ENCODE measurements at regions not wholly inside any gene's neighbourhood (a gene's known extent, or its start where the extent isn't known, plus 50 kb on each side); places are given as distances from the start of the nearest gene placed in this dataset.

GRCh38 chr18:22860807-22861206, 72.3 kb upstream of the RBBP8 start:
- Histone ChIP-seq H3K27me3 (ENCODE audit: control insufficient read depth in 3 of 3, insufficient read depth in 3 of 3, low read length in 3 of 3) (no peaks in the 10 kb centered on the region), H3K9me3 (ENCODE audit: control insufficient read depth in 2 of 2, insufficient read depth in 1 of 2, low read depth in 1 of 2, low read length in 1 of 2) (no peaks in the 10 kb centered on the region), H3K36me3 (ENCODE audit: control insufficient read depth in 3 of 3, insufficient read depth in 2 of 3, low read depth in 1 of 3, low read length in 3 of 3) (no peaks in the 10 kb centered on the region), H3K4me3 (ENCODE audit: low read depth in 1 of 3, low read length in 3 of 3) (no peak overlapping the region), H3K27ac (ENCODE audit: low read depth in 1 of 3, low read length in 2 of 3) (no peak overlapping the region), H3K4me1 (ENCODE audit: control insufficient read depth in 3 of 3, insufficient read depth in 2 of 3, low read depth in 1 of 3, low read length in 2 of 3) (peaks cover 0 to 3% (median 0%) of the 10 kb centered on the region in 3 donors)
- DNase-seq (no peak), FAIRE-seq (no peak)
- WGBS, 3 donors: 88 to 90% (median 89%) methylated on average over 3 of the region's 3 CpGs

GRCh38 chr18:22865354-22866116, 67.6 kb upstream of the RBBP8 start:
- peak overlapping the region in 1 of 3 donors; percentile 23 for H3K4me3 ChIP-seq (ENCODE audit: low read depth in 1 of 3, low read length in 3 of 3)

GRCh38 chr18:22868831-22869230, 64.3 kb upstream of the RBBP8 start:
- Histone ChIP-seq H3K4me3 (ENCODE audit: low read depth in 1 of 3, low read length in 3 of 3) (no peak overlapping the region), H3K36me3 (ENCODE audit: control insufficient read depth in 3 of 3, insufficient read depth in 2 of 3, low read depth in 1 of 3, low read length in 3 of 3) (no peaks in the 10 kb centered on the region), H3K27me3 (ENCODE audit: control insufficient read depth in 3 of 3, insufficient read depth in 3 of 3, low read length in 3 of 3) (no peaks in the 10 kb centered on the region), H3K9me3 (ENCODE audit: control insufficient read depth in 2 of 2, insufficient read depth in 1 of 2, low read depth in 1 of 2, low read length in 1 of 2) (no peaks in the 10 kb centered on the region), H3K4me1 (ENCODE audit: control insufficient read depth in 3 of 3, insufficient read depth in 2 of 3, low read depth in 1 of 3, low read length in 2 of 3) (peaks cover 0 to 16% (median 5%) of the 10 kb centered on the region in 3 donors), H3K27ac (ENCODE audit: low read depth in 1 of 3, low read length in 2 of 3) (no peak overlapping the region)
- 91 to 95% (median 94%) methylated on average over 1 of the region's 1 CpG for WGBS, 3 donors
- FAIRE-seq (no peak), DNase-seq (no peak)

More at GRCh38 chr18:22865354-22866116, 67.6 kb upstream of the RBBP8 start:
- no peak overlapping the region for H3K27ac ChIP-seq (ENCODE audit: low read depth in 1 of 3, low read length in 2 of 3)
- H3K27me3 ChIP-seq (ENCODE audit: control insufficient read depth in 3 of 3, insufficient read depth in 3 of 3, low read length in 3 of 3): no peaks in the 10 kb centered on the region
- peak; percentile 45 to 49 for DNase-seq
- no peak for FAIRE-seq
- peaks cover 0 to 6% (median 0%) of the 10 kb centered on the region in 3 donors for H3K4me1 ChIP-seq (ENCODE audit: control insufficient read depth in 3 of 3, insufficient read depth in 2 of 3, low read depth in 1 of 3, low read length in 2 of 3)
- H3K36me3 ChIP-seq (ENCODE audit: control insufficient read depth in 3 of 3, insufficient read depth in 2 of 3, low read depth in 1 of 3, low read length in 3 of 3): no peaks in the 10 kb centered on the region
- H3K9me3 ChIP-seq (ENCODE audit: control insufficient read depth in 2 of 2, insufficient read depth in 1 of 2, low read depth in 1 of 2, low read length in 1 of 2): no peaks in the 10 kb centered on the region
- whole genome bisulfite sequencing, 3 donors: 14 to 56% (median 32%) methylated on average over 7 of the region's 7 CpGs

GRCh38 chr18:22871809-22872525, 61.2 kb upstream of the RBBP8 start:
- Histone ChIP-seq H3K9me3 (ENCODE audit: control insufficient read depth in 2 of 2, insufficient read depth in 1 of 2, low read depth in 1 of 2, low read length in 1 of 2) (no peaks in the 10 kb centered on the region), H3K36me3 (ENCODE audit: control insufficient read depth in 3 of 3, insufficient read depth in 2 of 3, low read depth in 1 of 3, low read length in 3 of 3) (no peaks in the 10 kb centered on the region), H3K4me3 (ENCODE audit: low read depth in 1 of 3, low read length in 3 of 3) (no peak overlapping the region), H3K4me1 (ENCODE audit: control insufficient read depth in 3 of 3, insufficient read depth in 2 of 3, low read depth in 1 of 3, low read length in 2 of 3) (peaks cover 0 to 14% (median 5%) of the 10 kb centered on the region in 3 donors), H3K27ac (ENCODE audit: low read depth in 1 of 3, low read length in 2 of 3) (peak overlapping the region in 1 of 3 donors; percentile 86), H3K27me3 (ENCODE audit: control insufficient read depth in 3 of 3, insufficient read depth in 3 of 3, low read length in 3 of 3) (no peaks in the 10 kb centered on the region)
- FAIRE-seq (no peak), DNase-seq (peak; percentile 4 to 25)
- 26 to 60% (median 42%) methylated on average over 1 of the region's 1 CpG for WGBS, 3 donors

- no peak for FAIRE-seq
Observed at GRCh38 chr18:22872900-22873537, 60.1 kb upstream of the RBBP8 start.

GRCh38 chr18:22879293-22879692, 53.8 kb upstream of the RBBP8 start:
- Histone ChIP-seq H3K4me3 (ENCODE audit: low read depth in 1 of 3, low read length in 3 of 3) (no peak overlapping the region), H3K36me3 (ENCODE audit: control insufficient read depth in 3 of 3, insufficient read depth in 2 of 3, low read depth in 1 of 3, low read length in 3 of 3) (no peaks in the 10 kb centered on the region), H3K9me3 (ENCODE audit: control insufficient read depth in 2 of 2, insufficient read depth in 1 of 2, low read depth in 1 of 2, low read length in 1 of 2) (no peaks in the 10 kb centered on the region), H3K4me1 (ENCODE audit: control insufficient read depth in 3 of 3, insufficient read depth in 2 of 3, low read depth in 1 of 3, low read length in 2 of 3) (peaks cover 0 to 6% (median 0%) of the 10 kb centered on the region in 3 donors), H3K27me3 (ENCODE audit: control insufficient read depth in 3 of 3, insufficient read depth in 3 of 3, low read length in 3 of 3) (no peaks in the 10 kb centered on the region), H3K27ac (ENCODE audit: low read depth in 1 of 3, low read length in 2 of 3) (no peak overlapping the region)
- WGBS, 3 donors: 80 to 92% (median 84%) methylated on average over 3 of the region's 3 CpGs
- DNase-seq (no peak), FAIRE-seq (no peak)

More at GRCh38 chr18:22872900-22873537, 60.1 kb upstream of the RBBP8 start:
- Histone ChIP-seq H3K4me3 (ENCODE audit: low read depth in 1 of 3, low read length in 3 of 3) (peak overlapping the region in 2 of 3 donors; percentile 10 to 28), H3K9me3 (ENCODE audit: control insufficient read depth in 2 of 2, insufficient read depth in 1 of 2, low read depth in 1 of 2, low read length in 1 of 2) (no peaks in the 10 kb centered on the region), H3K36me3 (ENCODE audit: control insufficient read depth in 3 of 3, insufficient read depth in 2 of 3, low read depth in 1 of 3, low read length in 3 of 3) (no peaks in the 10 kb centered on the region), H3K27ac (ENCODE audit: low read depth in 1 of 3, low read length in 2 of 3) (peak overlapping the region; percentile 26 to 86 (median 30)), H3K27me3 (ENCODE audit: control insufficient read depth in 3 of 3, insufficient read depth in 3 of 3, low read length in 3 of 3) (no peaks in the 10 kb centered on the region), H3K4me1 (ENCODE audit: control insufficient read depth in 3 of 3, insufficient read depth in 2 of 3, low read depth in 1 of 3, low read length in 2 of 3) (peaks cover 0 to 14% (median 5%) of the 10 kb centered on the region in 3 donors)
- WGBS, 3 donors: 22 to 41% (median 26%) methylated on average over 8 of the region's 8 CpGs
- DNase-seq: peak; percentile 68 to 77

- DNase-seq: no peak
- FAIRE-seq: no peak
- H3K9me3 ChIP-seq (ENCODE audit: control insufficient read depth in 2 of 2, insufficient read depth in 1 of 2, low read depth in 1 of 2, low read length in 1 of 2): peaks cover 0 to 7% of the 10 kb centered on the region in 2 donors
Observed at GRCh38 chr18:22882084-22882483, 51.0 kb upstream of the RBBP8 start.

GRCh38 chr18:22883179-22883578, 49.9 kb upstream of the RBBP8 start:
- no peak overlapping the region for H3K27ac ChIP-seq (ENCODE audit: low read depth in 1 of 3, low read length in 2 of 3)
- H3K4me3 ChIP-seq (ENCODE audit: low read depth in 1 of 3, low read length in 3 of 3): no peak overlapping the region
- no peaks in the 10 kb centered on the region for H3K27me3 ChIP-seq (ENCODE audit: control insufficient read depth in 3 of 3, insufficient read depth in 3 of 3, low read length in 3 of 3)
- no peak for FAIRE-seq
- peaks cover 0 to 2% (median 0%) of the 10 kb centered on the region in 3 donors for H3K4me1 ChIP-seq (ENCODE audit: control insufficient read depth in 3 of 3, insufficient read depth in 2 of 3, low read depth in 1 of 3, low read length in 2 of 3)
- no peaks in the 10 kb centered on the region for H3K36me3 ChIP-seq (ENCODE audit: control insufficient read depth in 3 of 3, insufficient read depth in 2 of 3, low read depth in 1 of 3, low read length in 3 of 3)
- no peak for DNase-seq
- WGBS, 3 donors: 84 to 88% (median 87%) methylated on average over 2 of the region's 2 CpGs
- H3K9me3 ChIP-seq (ENCODE audit: control insufficient read depth in 2 of 2, insufficient read depth in 1 of 2, low read depth in 1 of 2, low read length in 1 of 2): peaks cover 0 to 7% of the 10 kb centered on the region in 2 donors

More at GRCh38 chr18:22882084-22882483, 51.0 kb upstream of the RBBP8 start:
- H3K27ac ChIP-seq (ENCODE audit: low read depth in 1 of 3, low read length in 2 of 3): no peak overlapping the region
- no peaks in the 10 kb centered on the region for H3K36me3 ChIP-seq (ENCODE audit: control insufficient read depth in 3 of 3, insufficient read depth in 2 of 3, low read depth in 1 of 3, low read length in 3 of 3)
- H3K4me3 ChIP-seq (ENCODE audit: low read depth in 1 of 3, low read length in 3 of 3): no peak overlapping the region
- H3K4me1 ChIP-seq (ENCODE audit: control insufficient read depth in 3 of 3, insufficient read depth in 2 of 3, low read depth in 1 of 3, low read length in 2 of 3): peaks cover 0 to 2% (median 0%) of the 10 kb centered on the region in 3 donors
- no peaks in the 10 kb centered on the region for H3K27me3 ChIP-seq (ENCODE audit: control insufficient read depth in 3 of 3, insufficient read depth in 3 of 3, low read length in 3 of 3)

Data from small intestine (tissue), 7 donors.